ENCODE measurements at regions not wholly inside any gene's neighbourhood (a gene's known extent, or its start where the extent isn't known, plus 50 kb on each side); places are given as distances from the start of the nearest gene placed in this dataset.

GRCh38 chr6:98047164-98047563, 764.1 kb upstream of the MMS22L start:
- Histone ChIP-seq H3F3A (replicated peaks; ENCODE audit: insufficient read depth) (no peaks in the 10 kb centered on the region), H3K9me2 (no peaks in the 10 kb centered on the region), H3K27ac (ENCODE audit: low read depth in 2 of 2, low read length in 1 of 2) (no peak overlapping the region), H3K4me1 (ENCODE audit: control insufficient read depth in 1 of 2, insufficient read depth in 2 of 2, low read depth in 1 of 2, low read length in 1 of 2) (peaks cover 0 to 6% of the 10 kb centered on the region in 2 experiments; a peak in 2 of 4 replicates), H3K27me3 (ENCODE audit: insufficient read depth) (no peaks in the 10 kb centered on the region), H3K36me3 (replicated peaks in 1 of 2; ENCODE audit: control insufficient read depth in 1 of 2, insufficient read depth in 2 of 2, low read length in 1 of 2) (no peaks in the 10 kb centered on the region), H2AFZ (ENCODE audit: low read depth) (no peak overlapping the region), H4K20me1 (ENCODE audit: insufficient read depth) (no peaks in the 10 kb centered on the region), H3K4me2 (no peak overlapping the region), H3K9me3 (no peaks in the 10 kb centered on the region), H3K4me3 (ENCODE audit: low read depth in 2 of 2, low read length in 1 of 2) (no peak overlapping the region), H3K9ac (no peak overlapping the region), H3K79me2 (ENCODE audit: insufficient read depth) (no peaks in the 10 kb centered on the region)
- CTCF ChIA-PET, result no interaction called here
- TF ChIP-seq ELF1 (IDR thresholded peaks at IDR 0.05) (no peak), POLR2AphosphoS5 (IDR thresholded peaks at IDR 0.05; ENCODE audit: low read depth, low read length) (no peak), USF2 (IDR thresholded peaks at IDR 0.05; ENCODE audit: borderline replicate concordance, low read depth, low read length) (no peak), GATA2 (CRISPR knock-in tag; IDR thresholded peaks at IDR 0.05) (no peak), MEF2A (IDR thresholded peaks at IDR 0.05; ENCODE audit: borderline replicate concordance, low read depth) (no peak), GABPA (IDR thresholded peaks at IDR 0.05; ENCODE audit: low read depth) (no peak), EP300 (IDR thresholded peaks at IDR 0.05; ENCODE audit: borderline replicate concordance in 1 of 2, low read depth in 1 of 2, low read length in 1 of 2) (no peak)
- WGBS (ENCODE audit: low lambda C conversion rate), result 13% methylated on average over 2 of the region's 2 CpGs
- POLR2A ChIA-PET, result no interaction called here
- no peak for DNase-seq

GRCh38 chr6:98047871-98048270, 764.9 kb upstream of the MMS22L start:
- Histone ChIP-seq H4K20me1 (ENCODE audit: insufficient read depth) (no peaks in the 10 kb centered on the region), H3K9me3 (no peaks in the 10 kb centered on the region), H3K36me3 (replicated peaks in 1 of 2; ENCODE audit: control insufficient read depth in 1 of 2, insufficient read depth in 2 of 2, low read length in 1 of 2) (no peaks in the 10 kb centered on the region), H3K4me1 (ENCODE audit: control insufficient read depth in 1 of 2, insufficient read depth in 2 of 2, low read depth in 1 of 2, low read length in 1 of 2) (peaks cover 0 to 5% of the 10 kb centered on the region in 2 experiments; a peak in 2 of 4 replicates), H3K4me3 (ENCODE audit: low read depth in 2 of 2, low read length in 1 of 2) (no peak overlapping the region), H3K27ac (ENCODE audit: low read depth in 2 of 2, low read length in 1 of 2) (no peak overlapping the region), H3F3A (replicated peaks; ENCODE audit: insufficient read depth) (no peaks in the 10 kb centered on the region), H3K9me2 (no peaks in the 10 kb centered on the region), H2AFZ (ENCODE audit: low read depth) (no peak overlapping the region), H3K79me2 (ENCODE audit: insufficient read depth) (no peaks in the 10 kb centered on the region), H3K27me3 (ENCODE audit: insufficient read depth) (no peaks in the 10 kb centered on the region), H3K4me2 (no peak overlapping the region), H3K9ac (no peak overlapping the region)
- CTCF ChIA-PET, result no interaction called here
- TF ChIP-seq JUND (IDR thresholded peaks at IDR 0.05), result no peak
- TF ChIP-seq YY1 (IDR thresholded peaks at IDR 0.05; ENCODE audit: low read depth), result no peak
- WGBS (ENCODE audit: low lambda C conversion rate), result 50% methylated on average over 3 of the region's 3 CpGs
- POLR2A ChIA-PET, result no interaction called here
- DNase-seq, result no peak

- 59% methylated on average over 2 of the region's 2 CpGs for WGBS (ENCODE audit: low lambda C conversion rate)
- H3K79me2 ChIP-seq (ENCODE audit: insufficient read depth), result no peaks in the 10 kb centered on the region
- H3K36me3 ChIP-seq (replicated peaks in 1 of 2; ENCODE audit: control insufficient read depth in 1 of 2, insufficient read depth in 2 of 2, low read length in 1 of 2), result no peaks in the 10 kb centered on the region
- no peaks in the 10 kb centered on the region for H3K9me3 ChIP-seq
- DNase-seq, result no peak
- no peaks in the 10 kb centered on the region; a peak in 1 of 4 replicates for H3K4me1 ChIP-seq (ENCODE audit: control insufficient read depth in 1 of 2, insufficient read depth in 2 of 2, low read depth in 1 of 2, low read length in 1 of 2)
- POLR2A ChIA-PET, result no interaction called here
- no peak overlapping the region for H3K27ac ChIP-seq (ENCODE audit: low read depth in 2 of 2, low read length in 1 of 2)
- CTCF ChIA-PET, result interaction anchor here (0.6 to 3.4 kb wide), 2 partner anchors 10 to 748 kb away, joined by 3 to 11 read pairs; no protein-coding TSS in a partner anchor
- H2AFZ ChIP-seq (ENCODE audit: low read depth), result no peak overlapping the region
- TF ChIP-seq RAD21 (IDR thresholded peaks at IDR 0.05; ENCODE audit: low read length) (peak; percentile 37; the same call in 1 of the 2 replicates), MAX (IDR thresholded peaks at IDR 0.05; ENCODE audit: low read depth) (no peak), FOXM1 (IDR thresholded peaks at IDR 0.05; ENCODE audit: low read depth) (no peak), CTCF (IDR thresholded peaks at IDR 0.05) (peak; percentile 55)
- H3K27me3 ChIP-seq (ENCODE audit: insufficient read depth), result no peaks in the 10 kb centered on the region
- H3K9ac ChIP-seq, result no peak overlapping the region
- H3K4me2 ChIP-seq, result no peak overlapping the region
- H3F3A ChIP-seq (replicated peaks; ENCODE audit: insufficient read depth), result no peaks in the 10 kb centered on the region
- no peaks in the 10 kb centered on the region for H4K20me1 ChIP-seq (ENCODE audit: insufficient read depth)
- H3K4me3 ChIP-seq (ENCODE audit: low read depth in 2 of 2, low read length in 1 of 2), result no peak overlapping the region
- H3K9me2 ChIP-seq, result no peaks in the 10 kb centered on the region
Measured at GRCh38 chr6:98054453-98054852, 771.4 kb upstream of the MMS22L start.
